ENCODE measurements at regions not wholly inside any gene's neighbourhood (a gene's known extent, or its start where the extent isn't known, plus 50 kb on each side); places are given as distances from the start of the nearest gene placed in this dataset.
"Not testable (repeated sequence)": the region's sequence is repeated elsewhere in the genome, so short reads cannot be mapped to it uniquely, and the experiment has no call there.

- H3K27ac Mint-ChIP-seq = no peak overlapping the region
- no peak for TF ChIP-seq CTCF (IDR thresholded peaks at IDR 0.05; ENCODE audit: unreplicated experiment)
- DNase-seq (ENCODE audit: low spot score in 2 of 2, unreplicated experiment in 2 of 2) = no peak
- H3K9me3 Mint-ChIP-seq = peaks cover 4% of the 10 kb centered on the region
- no peaks in the 10 kb centered on the region for H3K36me3 Mint-ChIP-seq
- H3K27me3 Mint-ChIP-seq (ENCODE audit: low read depth) = peaks cover 28% of the 10 kb centered on the region
- no peak overlapping the region for H3K4me3 Mint-ChIP-seq
- H3K4me1 Mint-ChIP-seq = peaks cover 6% of the 10 kb centered on the region
Observed at GRCh38 chr6:137284811-137285110, 65.6 kb upstream of the IFNGR1 start.

- Mint-ChIP-seq H3K4me1 (peaks cover 6% of the 10 kb centered on the region), H3K27ac (no peak overlapping the region), H3K4me3 (no peak overlapping the region), H3K9me3 (peaks cover 4% of the 10 kb centered on the region), H3K27me3 (ENCODE audit: low read depth) (peaks cover 28% of the 10 kb centered on the region), H3K36me3 (no peaks in the 10 kb centered on the region)
- no peak for DNase-seq (ENCODE audit: low spot score in 2 of 2, unreplicated experiment in 2 of 2)
- TF ChIP-seq CTCF (IDR thresholded peaks at IDR 0.05; ENCODE audit: unreplicated experiment) = no peak
Observed at GRCh38 chr6:137283940-137284810, 65.0 kb upstream of the IFNGR1 start.

- Mint-ChIP-seq H3K4me1 (peaks cover 2% of the 10 kb centered on the region), H3K4me3 (no peak overlapping the region), H3K27ac (no peak overlapping the region), H3K36me3 (no peaks in the 10 kb centered on the region), H3K9me3 (peaks cover 4% of the 10 kb centered on the region), H3K27me3 (ENCODE audit: low read depth) (peaks cover 32% of the 10 kb centered on the region)
- no peak for DNase-seq (ENCODE audit: low spot score in 2 of 2, unreplicated experiment in 2 of 2)
- no peak for TF ChIP-seq CTCF (IDR thresholded peaks at IDR 0.05; ENCODE audit: unreplicated experiment)
Observed at GRCh38 chr6:137283080-137283479, 63.9 kb upstream of the IFNGR1 start.

GRCh38 chr6:137282254-137282653, 63.1 kb upstream of the IFNGR1 start:
- H3K36me3 Mint-ChIP-seq = no peaks in the 10 kb centered on the region
- peaks cover 7% of the 10 kb centered on the region for H3K4me1 Mint-ChIP-seq
- TF ChIP-seq CTCF (IDR thresholded peaks at IDR 0.05; ENCODE audit: unreplicated experiment) = no peak
- no peak overlapping the region for H3K4me3 Mint-ChIP-seq
- no peak overlapping the region for H3K27ac Mint-ChIP-seq
- DNase-seq (ENCODE audit: low spot score in 2 of 2, unreplicated experiment in 2 of 2) = no peak
- H3K9me3 Mint-ChIP-seq = no peaks in the 10 kb centered on the region
- H3K27me3 Mint-ChIP-seq (ENCODE audit: low read depth) = peaks cover 32% of the 10 kb centered on the region

GRCh38 chr6:137279279-137279678, 60.1 kb upstream of the IFNGR1 start:
- not testable (repeated sequence) for H3K9me3 Mint-ChIP-seq; DNase-seq (ENCODE audit: low spot score in 2 of 2, unreplicated experiment in 2 of 2); H3K27ac Mint-ChIP-seq; H3K36me3 Mint-ChIP-seq; H3K4me3 Mint-ChIP-seq
- Mint-ChIP-seq H3K4me1 (peaks cover 12% of the 10 kb centered on the region), H3K27me3 (ENCODE audit: low read depth) (peaks cover 29% of the 10 kb centered on the region)

- no peak for DNase-seq (ENCODE audit: low spot score in 2 of 2, unreplicated experiment in 2 of 2)
- H3K9me3 Mint-ChIP-seq = no peaks in the 10 kb centered on the region
- H3K36me3 Mint-ChIP-seq = no peaks in the 10 kb centered on the region
- H3K27me3 Mint-ChIP-seq (ENCODE audit: low read depth) = peaks cover 22% of the 10 kb centered on the region
- peaks cover 12% of the 10 kb centered on the region for H3K4me1 Mint-ChIP-seq
- no peak overlapping the region for H3K27ac Mint-ChIP-seq
- no peak overlapping the region for H3K4me3 Mint-ChIP-seq
- TF ChIP-seq CTCF (IDR thresholded peaks at IDR 0.05; ENCODE audit: unreplicated experiment) = no peak
Observed at GRCh38 chr6:137277971-137278637, 58.9 kb upstream of the IFNGR1 start.
